Stimulated activated CD8-positive, alpha-beta memory T cell treated with anti-CD3 and anti-CD28 coated beads, Interleukin-4, amount 100 ng/mL, for 24 hours (primary cell): ENCODE measurements at regions not wholly inside any gene's neighbourhood (a gene's known extent, or its start where the extent isn't known, plus 50 kb on each side); places are given as distances from the start of the nearest gene placed in this dataset.

Experiments used
- DNase-seq: peaks from one replicate; pipeline ENCODE4 v3.0.0-alpha.2; 2020; ENCODE audit warnings: low read depth

DNA sequence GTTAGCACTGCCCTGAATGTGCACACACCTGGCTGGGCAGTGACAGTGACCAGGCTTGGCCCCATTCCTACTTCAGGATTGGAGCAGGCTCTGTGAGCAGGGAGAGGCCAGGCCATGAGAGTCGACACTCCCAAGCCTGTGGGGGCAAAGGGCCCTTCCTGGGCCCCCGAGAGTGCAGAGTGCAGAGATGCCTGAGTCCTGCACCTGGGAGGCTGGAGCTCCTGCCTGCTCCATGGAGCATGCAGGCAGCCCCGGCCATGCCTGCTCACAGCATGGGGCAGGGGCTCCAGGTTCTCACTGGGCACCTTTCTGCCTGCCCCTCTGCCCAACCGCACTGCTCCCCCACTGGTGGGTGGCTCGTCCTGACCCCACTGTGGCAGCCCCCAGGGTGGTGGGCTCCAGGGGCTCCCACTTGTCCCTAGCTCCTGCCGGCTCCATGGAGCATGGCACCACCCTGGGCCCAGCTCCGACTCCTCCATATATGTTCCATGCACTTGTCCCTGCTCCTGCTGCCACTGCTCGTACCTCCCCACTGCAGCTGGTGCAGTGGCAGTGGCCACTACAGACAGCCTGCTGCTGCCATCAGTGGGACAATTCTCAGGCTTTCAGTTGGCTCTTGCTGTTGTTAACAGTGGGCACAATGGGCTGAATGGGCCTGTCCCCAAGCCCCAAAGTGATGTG is 282.0 kb downstream of the RPRM start:
- DNase-seq = no peak

DNA sequence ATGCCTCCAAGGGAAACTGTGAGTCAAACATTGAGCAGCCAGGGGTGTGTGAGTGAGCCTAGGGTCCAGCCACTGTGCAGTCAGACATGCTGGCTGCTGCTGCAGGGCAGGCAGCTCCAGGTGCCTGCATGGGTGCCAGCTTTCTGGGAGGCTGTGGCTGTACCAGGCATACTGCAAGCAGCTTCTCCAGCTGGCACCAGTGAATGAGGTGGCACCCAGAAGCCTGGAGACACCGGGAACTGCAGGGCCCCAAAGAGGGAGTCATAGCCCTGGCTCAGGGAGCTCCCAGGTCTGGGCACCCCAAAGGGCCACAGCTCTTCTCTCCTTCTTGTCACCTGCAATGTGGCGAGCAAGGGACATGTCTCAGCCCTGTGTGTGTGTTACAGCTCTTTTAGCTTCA is 283.2 kb downstream of the RPRM start:
- DNase-seq = no peak

DNA sequence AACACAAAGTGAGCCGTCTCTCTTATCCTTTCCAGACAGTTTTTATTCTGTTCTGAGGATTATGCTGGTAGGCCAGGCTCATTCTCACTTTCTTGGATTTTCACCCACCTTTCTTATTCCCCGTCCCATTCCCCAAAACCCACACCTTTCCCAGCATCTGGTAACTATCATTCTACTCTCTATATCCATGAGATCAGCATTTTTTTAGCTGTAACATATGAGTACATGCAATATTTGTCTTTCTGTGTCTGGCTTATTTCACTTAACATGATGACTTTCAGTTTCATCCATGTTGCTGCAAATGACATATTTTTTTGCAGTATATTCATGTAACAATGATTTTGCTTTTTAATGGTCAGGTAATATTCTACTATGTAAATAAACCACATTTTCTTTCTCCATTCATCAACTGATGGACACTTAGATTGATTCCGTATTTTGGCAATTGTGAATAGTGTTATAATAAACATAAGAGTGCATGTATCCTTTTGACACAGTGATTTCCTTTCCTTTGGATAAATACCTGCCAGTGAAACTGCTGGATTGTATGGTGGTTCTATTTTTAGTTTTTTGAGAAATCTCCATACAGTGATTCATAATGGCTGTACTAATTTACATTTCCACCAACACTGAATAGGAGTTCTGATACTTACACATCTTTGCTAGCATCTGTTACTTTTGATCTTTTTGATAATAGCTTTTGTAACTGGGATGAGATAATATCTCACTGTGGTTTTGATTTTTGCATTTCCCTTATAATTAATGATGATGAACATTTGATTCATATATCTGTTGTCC is 289.3 kb downstream of the RPRM start:
- DNase-seq = no peak

- DNase-seq = no peak
Measured at GRCh38 chr2:153179808-153180207, 298.8 kb downstream of the RPRM start.

- DNase-seq = no peak
Measured at GRCh38 chr2:153169609-153170008, 309.0 kb downstream of the RPRM start.

GRCh38 chr2:153165021-153165420 is 313.5 kb downstream of the RPRM start:
- no peak for DNase-seq

- no peak for DNase-seq
Measured at GRCh38 chr2:153163055-153163454, 315.5 kb downstream of the RPRM start.

DNA sequence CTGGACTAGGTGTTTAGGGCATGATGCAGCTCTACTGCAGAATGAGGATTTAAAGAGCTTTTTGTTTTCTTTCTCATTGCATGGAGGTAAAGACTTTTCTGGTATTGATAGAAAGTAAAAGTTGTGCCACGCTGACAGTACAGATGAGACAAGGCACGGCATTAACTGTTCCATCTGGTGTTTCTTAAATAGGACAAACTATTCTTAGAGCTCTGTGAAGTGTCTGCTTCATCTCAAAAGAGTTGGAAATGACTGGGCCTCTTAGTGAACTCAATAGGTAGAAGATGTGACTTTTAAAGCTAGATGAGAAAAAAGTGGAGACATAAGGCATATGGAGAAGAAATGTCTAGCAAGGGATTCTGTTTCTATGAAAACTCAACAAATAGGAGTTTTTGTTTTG is 321.8 kb downstream of the RPRM start:
- DNase-seq = no peak

GRCh38 chr2:153152036-153152435 is 326.5 kb downstream of the RPRM start:
- no peak for DNase-seq

DNA sequence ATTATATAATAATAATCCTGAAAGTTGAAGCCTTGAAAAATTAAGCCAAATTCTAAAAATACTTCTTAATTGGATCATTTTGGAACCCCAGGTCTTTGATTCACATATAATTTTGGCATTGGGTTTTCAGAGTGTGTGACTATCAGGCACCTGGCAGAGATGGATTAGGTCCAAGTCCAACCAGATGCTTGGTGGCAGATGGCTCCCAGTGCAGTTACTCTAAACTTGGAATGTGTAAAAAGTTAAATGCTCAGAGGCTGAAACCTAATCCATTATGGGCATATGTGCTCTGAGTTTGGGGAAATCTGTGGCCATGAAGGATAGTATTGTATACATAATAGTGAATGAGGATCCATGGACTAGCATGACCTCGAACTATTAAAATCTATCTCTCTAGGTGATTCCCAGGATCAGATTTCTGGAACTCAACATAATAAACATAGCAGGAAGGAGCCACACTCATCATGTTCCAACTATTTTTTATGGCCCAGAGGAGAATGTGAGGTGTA is 333.0 kb downstream of the RPRM start:
- DNase-seq = no peak

DNA sequence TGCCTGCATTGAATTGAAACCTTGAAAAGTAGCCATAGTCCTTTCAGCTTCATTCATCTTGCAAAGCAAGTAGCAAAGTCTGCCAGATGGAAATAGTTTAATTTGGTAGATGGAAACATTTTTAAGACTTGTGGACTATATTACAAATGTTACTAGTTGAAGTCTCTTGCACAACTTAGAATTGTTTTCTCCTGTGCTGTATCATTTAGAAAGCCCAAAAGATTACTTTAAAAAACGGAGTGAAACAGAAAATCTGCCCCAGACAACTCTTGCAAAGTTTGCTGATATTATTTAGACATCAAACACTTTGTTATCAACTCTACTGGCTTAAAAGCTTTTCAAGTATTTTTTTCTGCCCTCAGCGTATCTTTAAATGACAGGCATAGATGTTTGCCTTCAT is 335.0 kb downstream of the RPRM start:
- DNase-seq = no peak

DNA sequence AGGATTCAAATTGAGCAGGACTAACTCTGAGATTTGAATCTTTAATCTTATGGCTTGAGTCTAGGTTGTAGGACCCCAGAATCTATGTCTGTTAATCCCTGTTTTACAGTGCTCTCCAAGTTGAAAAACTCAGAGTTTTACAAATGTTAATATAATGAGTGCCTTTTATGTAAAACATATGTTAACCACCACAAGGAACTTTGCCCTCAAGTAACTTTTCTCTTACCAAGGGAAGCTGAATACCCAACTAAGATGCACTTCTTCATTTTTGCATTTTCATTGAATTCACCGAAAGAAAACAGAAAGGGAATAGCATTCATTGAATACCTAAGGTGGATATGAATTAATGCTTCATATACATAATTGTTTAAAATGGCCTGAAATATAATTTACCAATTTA is 338.1 kb downstream of the RPRM start:
- DNase-seq = no peak

DNA sequence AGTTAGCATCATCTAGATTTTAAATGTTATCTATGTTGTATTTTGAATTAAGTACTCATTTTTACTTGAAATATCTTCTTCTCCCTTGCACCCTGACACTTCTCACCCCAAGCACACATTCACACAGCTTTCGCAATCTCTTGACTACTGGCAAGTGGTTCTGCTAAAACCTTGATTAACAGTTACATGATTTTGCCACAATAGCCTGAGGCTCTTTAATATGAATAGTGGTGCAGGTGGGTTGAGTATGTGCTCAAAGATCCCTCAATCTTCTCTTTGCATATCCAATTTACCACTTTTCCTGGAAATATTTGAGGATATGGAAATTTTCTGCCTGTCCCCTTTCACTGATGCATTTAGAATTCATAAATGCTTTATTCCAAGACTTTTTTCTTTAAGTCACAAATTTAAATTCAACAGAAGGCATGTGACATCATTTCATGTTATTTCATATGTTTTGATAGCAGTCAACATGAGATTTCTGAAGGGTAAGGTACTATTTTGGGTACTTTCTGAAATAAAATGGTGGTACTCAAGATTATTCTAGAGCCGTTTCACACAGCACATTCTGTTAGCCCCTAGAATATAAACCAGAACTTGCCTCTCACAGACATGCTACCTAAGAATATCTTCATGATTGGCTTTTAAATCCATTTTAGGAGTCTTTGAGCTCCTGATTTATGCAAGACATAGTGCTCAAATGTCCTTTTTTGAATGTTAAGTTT is 339.7 kb downstream of the RPRM start:
- no peak for DNase-seq

DNA sequence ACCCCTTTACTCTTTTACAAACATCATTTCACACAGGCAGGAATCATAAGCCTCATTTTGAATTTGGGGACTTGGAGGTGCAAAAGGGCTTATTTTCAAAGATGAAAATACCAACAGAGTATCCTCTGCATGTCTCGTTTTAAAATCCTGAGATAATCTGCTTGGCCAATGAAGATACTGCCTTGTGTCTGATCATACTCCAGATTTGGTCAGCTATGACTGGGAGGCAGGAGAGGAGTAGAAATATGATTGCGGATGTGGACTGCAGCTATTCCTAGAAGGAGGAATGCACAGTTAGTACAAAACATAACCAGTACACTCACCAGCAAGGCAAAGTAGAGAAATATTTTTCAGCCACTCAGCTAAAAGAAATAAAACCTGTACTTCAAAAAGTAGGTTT is 342.3 kb downstream of the RPRM start:
- no peak for DNase-seq

DNA sequence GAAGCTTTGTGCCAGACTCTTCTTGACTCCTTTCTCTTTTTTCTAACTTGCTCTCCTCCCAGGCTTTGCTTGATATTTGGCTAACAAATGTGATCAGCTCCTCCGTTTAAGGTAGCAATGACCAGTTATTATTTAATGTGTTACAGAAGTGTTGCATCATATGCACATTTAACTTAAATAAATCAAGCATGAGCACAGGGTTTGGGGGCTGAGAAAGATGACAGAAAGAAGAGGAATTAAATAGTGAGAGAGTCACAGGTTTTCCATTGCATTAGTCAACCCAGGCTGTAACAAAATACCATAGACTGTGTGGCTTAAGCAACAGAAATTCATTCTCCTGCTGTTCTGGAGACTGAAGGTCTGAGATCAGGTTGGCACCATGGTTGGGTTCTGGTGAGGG is 343.8 kb downstream of the RPRM start:
- DNase-seq = no peak

DNA sequence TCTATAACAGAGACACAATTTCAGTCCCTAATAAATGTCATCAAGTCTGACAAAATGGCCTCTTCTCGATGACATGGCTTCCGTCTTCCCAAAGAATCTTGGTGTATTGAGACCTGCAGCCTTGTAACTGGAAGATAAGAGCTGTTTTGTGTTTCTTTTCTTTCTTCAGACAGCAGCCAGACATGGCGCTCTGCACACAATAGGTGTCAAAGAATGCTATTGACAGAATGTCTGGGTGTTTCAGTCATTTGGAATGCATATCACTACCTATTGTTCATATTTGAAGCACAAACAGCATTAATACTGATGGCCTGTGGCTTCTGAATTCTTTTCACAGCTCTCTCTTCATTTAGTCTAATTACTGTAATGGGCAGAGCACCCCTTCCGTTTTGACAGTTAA is 344.8 kb downstream of the RPRM start:
- DNase-seq = no peak

DNA sequence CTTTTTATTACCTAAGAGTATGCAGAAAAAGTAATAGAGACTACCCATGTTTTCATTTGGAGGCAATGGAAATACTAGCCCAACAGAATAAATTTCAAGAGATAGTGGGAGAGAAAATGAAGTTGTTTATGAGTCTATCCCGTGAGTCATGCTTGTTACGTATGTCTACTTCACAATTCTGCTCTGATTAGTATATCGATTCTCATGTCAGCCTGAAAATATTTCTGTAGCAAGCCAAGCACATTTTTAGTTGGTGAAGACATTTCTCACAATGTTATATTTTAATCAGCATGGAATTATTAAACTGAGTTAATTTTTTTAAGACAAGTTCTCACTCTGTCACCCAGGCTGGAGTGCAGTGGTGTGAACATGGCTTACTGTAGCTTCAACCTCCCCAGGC is 346.1 kb downstream of the RPRM start:
- DNase-seq = no peak

DNA sequence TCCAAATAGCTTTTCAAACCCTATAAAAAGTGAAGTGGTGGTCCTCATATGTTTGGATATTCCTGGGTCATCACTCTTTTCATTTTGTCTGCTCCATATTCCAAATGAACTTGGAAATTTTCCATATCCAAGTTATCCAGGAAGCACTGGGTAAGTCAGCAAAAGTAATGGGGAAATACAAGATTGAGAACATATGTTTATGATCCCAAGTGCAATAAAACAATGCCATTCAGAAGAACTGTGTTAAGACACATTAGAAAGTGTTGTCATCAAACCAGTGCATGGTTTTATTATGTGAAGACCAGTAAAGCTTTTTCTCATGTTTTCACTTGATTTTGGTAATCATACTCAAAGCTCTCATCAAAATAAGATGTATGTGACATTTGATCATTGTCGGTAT is 363.4 kb downstream of the RPRM start:
- DNase-seq = no peak

- no peak for DNase-seq
Measured at GRCh38 chr2:153110486-153110885, 368.1 kb downstream of the RPRM start.

- no peak for DNase-seq
Measured at GRCh38 chr2:153109793-153110192, 368.8 kb downstream of the RPRM start.

GRCh38 chr2:153106802-153107477 is 371.6 kb downstream of the RPRM start:
- DNase-seq = no peak

DNA sequence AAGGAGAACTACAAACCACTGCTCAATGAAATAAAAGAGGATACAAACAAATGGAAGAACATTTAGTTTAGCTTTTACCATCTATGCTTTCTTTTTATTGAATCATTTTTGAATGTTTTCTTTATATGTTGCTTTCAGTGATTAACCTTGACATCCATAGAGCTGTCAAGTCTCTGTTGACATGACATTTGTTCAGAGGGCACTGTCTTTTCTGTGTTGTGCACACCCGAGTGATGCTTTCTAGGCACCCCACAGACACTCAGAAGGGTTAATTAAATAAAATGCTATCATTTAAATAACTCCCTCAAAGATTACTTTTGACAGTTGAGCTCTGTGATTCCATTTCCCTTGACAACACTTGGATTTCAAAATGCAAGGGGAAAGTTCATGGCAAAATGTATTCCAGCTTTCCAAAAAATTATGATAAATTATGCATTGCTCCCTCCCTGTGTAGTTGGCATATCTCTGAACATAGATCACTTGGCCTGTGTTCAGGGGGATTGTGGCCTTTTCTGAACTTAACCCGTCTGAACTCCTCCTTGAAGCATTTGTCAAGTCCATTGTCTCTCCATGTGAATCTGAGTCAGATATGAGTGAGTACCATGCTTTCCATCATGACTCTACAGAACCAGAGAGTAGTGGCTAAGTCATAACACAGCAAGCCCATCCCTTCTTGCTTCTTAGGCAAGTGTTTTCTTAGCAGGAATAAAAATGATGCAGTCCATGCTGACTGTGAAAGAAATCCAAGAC is 372.6 kb downstream of the RPRM start:
- DNase-seq = no peak
